ENCODE measurements at regions not wholly inside any gene's neighbourhood (a gene's known extent, or its start where the extent isn't known, plus 50 kb on each side); places are given as distances from the start of the nearest gene placed in this dataset.

DNA sequence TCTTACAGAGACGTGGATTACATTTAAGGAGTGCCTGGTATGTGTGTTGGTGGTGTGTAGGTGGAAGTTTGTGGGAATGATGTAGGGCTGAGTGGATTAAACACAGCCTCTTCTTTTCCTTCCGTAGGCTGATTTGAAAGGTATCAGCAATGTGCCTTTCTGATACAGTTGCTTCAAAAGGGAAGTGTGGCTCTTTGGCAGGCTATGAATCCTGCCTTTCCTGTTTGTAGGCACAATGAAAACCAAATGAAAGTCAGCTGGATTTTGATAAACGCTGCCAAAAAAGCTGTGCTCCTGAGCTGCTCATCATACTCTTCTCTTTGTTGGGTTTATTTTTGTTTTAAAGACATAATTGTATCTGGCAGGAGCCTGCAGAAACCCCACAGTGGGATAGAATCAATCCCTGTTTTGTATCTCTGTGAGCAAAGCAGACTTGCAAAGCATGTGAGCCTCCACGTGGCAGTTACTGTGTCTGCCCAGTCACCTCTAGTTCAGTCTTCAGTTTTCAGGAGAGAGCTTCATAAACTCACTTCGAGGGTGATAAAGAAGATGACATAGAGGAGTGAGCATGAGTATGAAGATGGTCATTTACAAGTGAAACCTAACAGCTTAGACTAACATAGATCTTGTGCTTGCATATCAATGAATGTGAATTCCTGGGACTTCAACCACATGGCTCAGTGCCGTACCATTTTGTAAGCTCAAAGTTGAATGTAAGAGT is 655.7 kb upstream of the KIRREL3 start:
- DNase-seq, result no peak

DNA sequence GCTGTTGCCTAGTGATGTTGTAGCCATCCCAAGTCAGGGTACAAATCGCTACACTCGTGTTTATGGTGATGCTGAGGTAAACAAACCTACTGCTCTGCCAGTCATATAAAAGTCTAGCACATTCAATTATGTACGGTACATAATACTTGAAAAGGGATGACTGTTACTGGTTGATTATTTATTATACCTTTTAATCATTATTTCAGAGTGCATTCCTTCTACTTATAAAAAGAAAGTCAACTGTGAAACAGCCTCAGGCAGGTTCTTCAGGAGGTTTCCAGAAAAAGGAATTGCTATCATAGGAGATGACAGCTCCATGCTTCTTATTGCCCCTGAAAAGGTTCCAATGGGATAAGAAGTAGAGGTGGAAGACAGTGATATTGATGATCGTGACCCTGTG is 652.5 kb upstream of the KIRREL3 start:
- DNase-seq, result no peak

DNA sequence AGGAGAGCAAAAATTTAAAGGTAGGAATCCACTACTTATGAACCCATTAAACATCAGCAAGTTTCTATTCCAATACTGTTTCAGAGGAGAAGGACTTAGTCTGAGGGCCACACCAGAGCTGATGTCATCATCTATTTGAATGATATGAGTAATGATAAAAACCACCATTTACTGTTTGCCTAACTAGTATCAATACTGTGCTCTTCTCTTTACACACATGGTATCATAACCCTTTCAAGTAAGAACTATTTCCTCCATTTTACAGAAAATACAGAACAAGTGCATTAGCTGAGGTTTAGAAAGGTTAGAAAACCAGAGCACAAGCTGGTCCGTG is 651.3 kb upstream of the KIRREL3 start:
- DNase-seq, result no peak

DNA sequence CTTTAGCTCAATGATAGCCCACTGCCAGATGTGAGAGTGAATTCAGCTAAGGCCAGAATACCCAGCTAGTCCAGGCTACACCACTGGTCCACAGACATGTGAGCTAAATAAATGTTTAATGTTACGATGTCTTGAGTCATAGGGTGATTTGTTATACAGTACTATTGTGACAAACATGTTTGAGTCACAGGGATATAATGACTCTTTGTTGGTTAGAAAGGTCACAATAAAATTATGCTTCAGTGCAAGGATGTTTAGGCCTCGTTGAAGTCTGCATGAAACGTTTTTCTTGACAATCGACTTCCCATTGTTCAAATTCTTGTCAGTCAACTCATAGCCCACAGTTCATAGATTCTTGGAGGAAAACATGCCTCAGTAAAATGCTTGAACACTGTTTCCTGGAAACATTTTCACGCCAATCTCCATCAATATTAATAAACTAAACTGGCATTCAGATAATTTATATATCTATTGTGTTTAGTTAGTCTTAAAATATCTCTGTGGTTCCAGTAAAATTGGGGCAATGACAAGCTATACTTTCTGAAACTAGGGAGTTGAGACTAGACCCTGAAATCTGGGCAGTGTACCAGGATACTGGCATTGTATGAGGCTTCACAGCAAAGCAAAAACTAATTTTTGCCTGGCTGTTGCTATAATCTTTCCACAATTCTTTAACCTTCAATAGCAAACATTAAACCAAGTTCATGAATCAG is 650.8 kb upstream of the KIRREL3 start:
- no peak for DNase-seq

- DNase-seq, result no peak
These were observed 649.4 kb upstream of the KIRREL3 start for GRCh38 chr11:127649958-127650357.

DNA sequence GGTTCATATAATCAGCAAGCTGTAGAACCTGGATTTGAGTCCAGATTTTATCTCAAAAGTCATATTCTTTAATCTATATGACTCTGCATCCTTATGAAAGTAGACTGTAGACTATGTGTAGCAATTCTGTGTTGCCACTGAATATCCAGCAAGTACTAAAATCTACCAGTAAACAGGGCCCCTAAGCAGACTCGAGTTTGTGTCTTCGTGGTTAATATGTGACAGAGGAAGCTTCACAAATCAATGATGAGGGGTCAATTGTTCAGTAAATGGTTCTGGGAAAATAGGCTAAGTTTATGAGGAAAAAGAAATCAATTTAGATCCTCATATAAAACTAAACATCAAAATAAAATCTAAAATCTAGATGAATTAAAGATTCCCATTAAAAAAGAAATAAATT is 648.5 kb upstream of the KIRREL3 start:
- no peak for DNase-seq

- DNase-seq, result no peak
These were observed 648.0 kb upstream of the KIRREL3 start for GRCh38 chr11:127648583-127648982.

DNA sequence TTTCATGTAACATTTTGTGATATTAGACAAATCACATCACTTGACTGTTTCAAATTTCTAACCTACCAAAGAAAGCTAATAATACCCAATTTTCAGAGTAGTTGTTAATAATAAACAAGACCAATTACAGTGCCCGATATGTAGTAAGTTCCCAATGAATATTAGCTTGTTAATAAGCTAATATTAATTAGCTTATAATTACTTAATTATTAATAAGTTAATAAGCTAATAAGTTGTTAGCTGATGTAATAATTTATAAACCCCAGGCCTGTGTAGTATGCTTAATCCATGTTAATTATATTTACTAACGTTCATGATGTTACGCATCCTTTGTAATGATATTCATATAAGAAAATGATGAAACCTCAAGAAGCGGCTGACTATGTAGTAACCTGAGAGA is 643.8 kb upstream of the KIRREL3 start:
- no peak for DNase-seq

DNA sequence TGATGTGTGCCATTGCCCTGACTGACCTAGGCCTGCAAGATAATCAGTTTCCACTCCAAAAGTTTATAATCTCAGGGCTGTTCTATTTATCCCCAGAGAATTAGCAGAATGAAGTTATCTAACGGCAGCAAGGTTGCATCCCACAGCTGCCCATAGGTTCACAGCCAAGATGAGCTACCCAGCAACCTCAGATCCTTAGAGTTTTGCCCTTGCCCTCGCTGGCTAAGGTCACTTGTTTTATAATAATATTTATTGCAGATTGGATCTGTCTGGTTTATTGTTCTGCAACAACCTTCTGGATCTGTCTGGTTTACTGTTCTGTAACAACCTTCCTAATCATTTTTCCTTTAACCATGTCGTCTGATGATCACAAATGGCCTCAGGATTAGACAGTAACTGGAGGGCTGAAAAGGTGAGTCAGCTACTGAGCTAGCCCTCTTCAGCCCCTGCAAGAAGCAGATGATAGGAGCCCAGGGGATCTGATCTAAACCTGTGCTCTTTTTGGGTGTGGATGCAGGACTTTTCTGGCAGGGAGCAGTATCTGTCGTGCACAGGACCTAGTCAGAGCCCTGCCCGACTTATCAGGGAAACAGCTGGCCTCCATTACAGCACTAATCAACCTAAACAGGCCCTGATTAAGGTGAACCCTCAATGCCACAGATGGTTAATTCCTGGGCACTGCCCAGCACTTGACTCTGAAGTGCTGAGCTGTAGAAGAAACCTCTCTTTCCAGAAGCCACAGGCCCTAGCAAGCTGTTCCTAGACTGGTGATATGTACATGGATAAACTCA is 642.9 kb upstream of the KIRREL3 start:
- no peak for DNase-seq

GRCh38 chr11:127640561-127641451 is 640.2 kb upstream of the KIRREL3 start:
- no peak for DNase-seq

DNA sequence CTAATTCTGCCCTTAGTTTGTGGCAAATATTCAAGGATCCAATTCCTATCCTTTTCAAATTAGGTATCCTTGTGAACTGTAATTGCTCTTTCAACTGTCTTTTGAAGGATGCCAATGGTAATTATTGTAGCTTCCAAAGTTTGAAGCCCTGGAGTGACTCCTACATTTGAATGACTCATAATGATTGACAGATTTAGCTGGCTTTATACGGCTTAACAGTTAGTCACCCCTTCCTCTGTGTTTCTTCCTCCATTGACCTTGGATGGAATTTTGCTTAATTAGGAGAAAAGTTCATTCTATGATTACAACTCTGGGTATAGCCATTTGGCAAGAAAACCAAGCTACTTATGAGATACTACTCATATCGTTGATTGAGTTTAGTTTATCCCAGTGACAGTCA is 639.3 kb upstream of the KIRREL3 start:
- DNase-seq, result no peak

GRCh38 chr11:127632976-127633680 is 632.6 kb upstream of the KIRREL3 start:
- no peak for DNase-seq

- DNase-seq, result peak in 2 of 58 donors; percentile 18 to 54
These were observed 632.0 kb upstream of the KIRREL3 start for GRCh38 chr11:127632546-127632945.

DNA sequence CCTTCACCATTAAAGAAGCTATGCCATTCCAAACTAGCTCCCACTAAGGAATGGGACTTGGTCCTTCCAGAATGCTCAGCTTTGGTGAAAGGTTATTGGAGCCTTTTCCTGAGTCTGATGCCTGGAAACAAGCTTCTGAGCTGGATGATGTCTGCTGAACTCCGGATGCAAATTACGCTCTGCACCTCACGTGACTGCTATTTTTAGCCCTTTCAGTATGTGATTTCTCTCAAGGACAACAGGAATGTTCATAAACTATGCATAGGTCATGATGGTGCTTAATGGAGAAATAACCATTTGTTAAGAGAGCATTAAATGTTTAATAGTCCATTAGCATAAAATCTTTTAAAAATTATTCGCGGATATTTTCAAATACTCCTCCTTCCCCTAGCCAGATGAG is 631.4 kb upstream of the KIRREL3 start:
- DNase-seq, result no peak

- no peak for DNase-seq
These were observed 628.6 kb upstream of the KIRREL3 start for GRCh38 chr11:127629200-127629599.

GRCh38 chr11:127628458-127628785 is 627.9 kb upstream of the KIRREL3 start:
- DNase-seq, result no peak

- DNase-seq, result peak in 4 of 58 donors; percentile 4 to 49 (median 20)
These were observed 627.3 kb upstream of the KIRREL3 start for GRCh38 chr11:127627629-127628457.

- no peak for DNase-seq
These were observed 626.6 kb upstream of the KIRREL3 start for GRCh38 chr11:127627204-127627603.

- DNase-seq, result no peak
These were observed 624.8 kb upstream of the KIRREL3 start for GRCh38 chr11:127625402-127625801.
